ENCODE measurements at regions not wholly inside any gene's neighbourhood (a gene's known extent, or its start where the extent isn't known, plus 50 kb on each side); places are given as distances from the start of the nearest gene placed in this dataset.

GRCh38 chr20:48523191-48523995 lies 304.4 kb downstream of the PREX1 start (continued):
- TF ChIP-seq, protein P1, sequence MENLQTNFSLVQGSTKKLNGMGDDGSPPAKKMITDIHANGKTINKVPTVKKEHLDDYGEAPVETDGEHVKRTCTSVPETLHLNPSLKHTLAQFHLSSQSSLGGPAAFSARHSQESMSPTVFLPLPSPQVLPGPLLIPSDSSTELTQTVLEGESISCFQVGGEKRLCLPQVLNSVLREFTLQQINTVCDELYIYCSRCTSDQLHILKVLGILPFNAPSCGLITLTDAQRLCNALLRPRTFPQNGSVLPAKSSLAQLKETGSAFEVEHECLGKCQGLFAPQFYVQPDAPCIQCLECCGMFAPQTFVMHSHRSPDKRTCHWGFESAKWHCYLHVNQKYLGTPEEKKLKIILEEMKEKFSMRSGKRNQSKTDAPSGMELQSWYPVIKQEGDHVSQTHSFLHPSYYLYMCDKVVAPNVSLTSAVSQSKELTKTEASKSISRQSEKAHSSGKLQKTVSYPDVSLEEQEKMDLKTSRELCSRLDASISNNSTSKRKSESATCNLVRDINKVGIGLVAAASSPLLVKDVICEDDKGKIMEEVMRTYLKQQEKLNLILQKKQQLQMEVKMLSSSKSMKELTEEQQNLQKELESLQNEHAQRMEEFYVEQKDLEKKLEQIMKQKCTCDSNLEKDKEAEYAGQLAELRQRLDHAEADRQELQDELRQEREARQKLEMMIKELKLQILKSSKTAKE (CRISPR knock-in tag; IDR thresholded peaks at IDR 0.05; ENCODE audit: borderline replicate concordance), result peak; percentile 45; the same call in 1 of the 2 replicates
- TF ChIP-seq ATF7-NPFF (CRISPR knock-in tag; IDR thresholded peaks at IDR 0.05; ENCODE audit: low read depth) (peak; percentile 69; the same call in 1 of the 2 replicates), RNF2 (conservative IDR thresholded peaks at IDR 0.05; ENCODE audit: low read depth) (no peak), ZNF333 (CRISPR knock-in tag; IDR thresholded peaks at IDR 0.05; ENCODE audit: borderline replicate concordance) (no peak), SETDB1 (CRISPR knock-in tag; IDR thresholded peaks at IDR 0.05; ENCODE audit: borderline replicate concordance) (no peak), ZNF576 (CRISPR knock-in tag; IDR thresholded peaks at IDR 0.05) (no peak), SIX4 (CRISPR knock-in tag; IDR thresholded peaks at IDR 0.05) (peak; percentile 84), HES4 (CRISPR knock-in tag; IDR thresholded peaks at IDR 0.05; ENCODE audit: borderline replicate concordance) (peak; percentile 84), ZNF777 (CRISPR knock-in tag; IDR thresholded peaks at IDR 0.05) (0 out of 2 replicates have a peak, but pooled peaks have one; percentile 39), ZNF652 (CRISPR knock-in tag; IDR thresholded peaks at IDR 0.05; ENCODE audit: borderline replicate concordance, low read depth) (no peak), ZNF326 (CRISPR knock-in tag; IDR thresholded peaks at IDR 0.05; ENCODE audit: borderline replicate concordance) (peak; percentile 76; the same call in 1 of the 2 replicates), ZNF275 (CRISPR knock-in tag; IDR thresholded peaks at IDR 0.05; ENCODE audit: borderline replicate concordance) (no peak), ZFP41 (CRISPR knock-in tag; IDR thresholded peaks at IDR 0.05; ENCODE audit: borderline replicate concordance) (no peak), RARA (CRISPR knock-in tag; IDR thresholded peaks at IDR 0.05) (peak; percentile 84), HMGA1 (CRISPR knock-in tag; conservative IDR thresholded peaks at IDR 0.05) (no peak), MATR3 (CRISPR knock-in tag; IDR thresholded peaks at IDR 0.05) (no peak), RBM22 (optimal IDR thresholded peaks at IDR 0.05; ENCODE audit: low read length) (no peak), ZBTB8A (CRISPR knock-in tag; IDR thresholded peaks at IDR 0.05; ENCODE audit: borderline replicate concordance, low read depth) (0 out of 2 replicates have a peak, but pooled peaks have one; percentile 30), ZSCAN22 (CRISPR knock-in tag; IDR thresholded peaks at IDR 0.05) (no peak), ZSCAN20 (CRISPR knock-in tag; IDR thresholded peaks at IDR 0.05; ENCODE audit: borderline replicate concordance) (0 out of 2 replicates have a peak, but pooled peaks have one; percentile 87), ATF5 (CRISPR knock-in tag; IDR thresholded peaks at IDR 0.05; ENCODE audit: low read depth) (0 out of 2 replicates have a peak, but pooled peaks have one; percentile 84)
- TF ChIP-seq, protein P2, sequence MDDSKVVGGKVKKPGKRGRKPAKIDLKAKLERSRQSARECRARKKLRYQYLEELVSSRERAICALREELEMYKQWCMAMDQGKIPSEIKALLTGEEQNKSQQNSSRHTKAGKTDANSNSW (CRISPR knock-in tag; IDR thresholded peaks at IDR 0.05; ENCODE audit: borderline replicate concordance), result 0 out of 2 replicates have a peak, but pooled peaks have one; percentile 28
- TF ChIP-seq, protein P3, sequence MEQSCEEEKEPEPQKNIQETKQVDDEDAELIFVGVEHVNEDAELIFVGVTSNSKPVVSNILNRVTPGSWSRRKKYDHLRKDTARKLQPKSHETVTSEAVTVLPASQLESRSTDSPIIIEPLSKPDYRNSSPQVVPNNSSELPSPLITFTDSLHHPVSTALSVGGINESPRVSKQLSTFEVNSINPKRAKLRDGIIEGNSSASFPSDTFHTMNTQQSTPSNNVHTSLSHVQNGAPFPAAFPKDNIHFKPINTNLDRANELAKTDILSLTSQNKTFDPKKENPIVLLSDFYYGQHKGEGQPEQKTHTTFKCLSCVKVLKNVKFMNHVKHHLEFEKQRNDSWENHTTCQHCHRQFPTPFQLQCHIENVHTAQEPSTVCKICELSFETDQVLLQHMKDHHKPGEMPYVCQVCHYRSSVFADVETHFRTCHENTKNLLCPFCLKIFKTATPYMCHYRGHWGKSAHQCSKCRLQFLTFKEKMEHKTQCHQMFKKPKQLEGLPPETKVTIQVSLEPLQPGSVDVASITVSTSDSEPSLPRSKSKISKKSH (CRISPR knock-in tag; IDR thresholded peaks at IDR 0.05; ENCODE audit: borderline replicate concordance), result no peak
